ENCODE measurements at regions not wholly inside any gene's neighbourhood (a gene's known extent, or its start where the extent isn't known, plus 50 kb on each side); places are given as distances from the start of the nearest gene placed in this dataset.

- no peak overlapping the region for H3K4me2 ChIP-seq (ENCODE audit: low read length)
- TF ChIP-seq POLR2AphosphoS5 (IDR thresholded peaks at IDR 0.05) (no peak), MXI1 (conservative IDR thresholded peaks at IDR 0.05; ENCODE audit: poor library complexity, severe bottlenecking) (no peak), EP300 (conservative IDR thresholded peaks at IDR 0.05; ENCODE audit: poor library complexity, severe bottlenecking) (no peak), EZH2 (IDR thresholded peaks at IDR 0.05; ENCODE audit: borderline replicate concordance, insufficient read depth, low read length, poor library complexity, severe bottlenecking) (no peak), CTCF (IDR thresholded peaks at IDR 0.05; ENCODE audit: poor library complexity, severe bottlenecking) (no peak), TAF1 (IDR thresholded peaks at IDR 0.05; ENCODE audit: low read depth) (no peak), REST (IDR thresholded peaks at IDR 0.05; ENCODE audit: borderline replicate concordance) (no peak), SMC3 (conservative IDR thresholded peaks at IDR 0.05; ENCODE audit: poor library complexity) (no peak), RAD21 (conservative IDR thresholded peaks at IDR 0.05) (no peak)
- no peak overlapping the region for H3K4me3 ChIP-seq (ENCODE audit: low read length)
Observed at GRCh38 chr6:153862927-153863326, 176.1 kb upstream of the OPRM1 start.

DNA sequence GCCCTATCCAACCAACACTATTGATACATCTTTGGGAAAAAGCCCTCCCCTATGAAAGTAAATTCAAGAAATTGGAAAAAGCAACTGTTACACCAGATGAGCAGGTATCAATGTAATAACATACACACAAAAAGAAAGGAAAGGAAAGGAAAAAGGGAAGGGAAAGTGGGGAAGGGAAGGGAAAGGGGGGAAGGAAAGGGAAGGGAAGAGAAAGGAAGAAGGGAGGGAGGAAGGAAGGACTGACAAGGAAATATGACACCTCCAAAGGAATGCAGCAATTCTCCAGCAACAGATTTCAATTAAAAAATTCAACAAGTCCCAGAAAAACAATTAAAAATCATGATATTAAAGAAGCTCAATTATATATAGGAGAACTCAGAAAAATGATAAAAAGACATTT, 176.9 kb upstream of the OPRM1 start:
- Histone ChIP-seq H3K79me2 (replicated peaks; ENCODE audit: insufficient read depth, low read length) (no peaks in the 10 kb centered on the region), H3K27me3 (ENCODE audit: insufficient read depth, low read depth, low read length) (no peaks in the 10 kb centered on the region), H3K9me3 (ENCODE audit: low read length) (no peaks in the 10 kb centered on the region), H3F3A (ENCODE audit: insufficient read depth, low read length, poor library complexity, severe bottlenecking) (no peaks in the 10 kb centered on the region), H3K4me3 (ENCODE audit: low read length) (no peak overlapping the region), H2AFZ (ENCODE audit: low read depth, low read length) (no peak overlapping the region), H3K27ac (ENCODE audit: low read length) (no peak overlapping the region), H3K4me2 (ENCODE audit: low read length) (no peak overlapping the region), H3K9me2 (ENCODE audit: insufficient read depth, low read length) (no peaks in the 10 kb centered on the region), H4K20me1 (ENCODE audit: insufficient read depth) (no peaks in the 10 kb centered on the region), H3K36me3 (ENCODE audit: insufficient read depth, low read length) (no peaks in the 10 kb centered on the region), H3K9ac (ENCODE audit: low read length) (no peak overlapping the region)
- no peak for TF ChIP-seq POLR2AphosphoS5 (IDR thresholded peaks at IDR 0.05)
- TF ChIP-seq EZH2 (IDR thresholded peaks at IDR 0.05; ENCODE audit: borderline replicate concordance, insufficient read depth, low read length, poor library complexity, severe bottlenecking): no peak
- TF ChIP-seq REST (IDR thresholded peaks at IDR 0.05; ENCODE audit: borderline replicate concordance): no peak
- no peak for TF ChIP-seq SMC3 (conservative IDR thresholded peaks at IDR 0.05; ENCODE audit: poor library complexity)
- no peak for TF ChIP-seq EP300 (conservative IDR thresholded peaks at IDR 0.05; ENCODE audit: poor library complexity, severe bottlenecking)
- TF ChIP-seq MXI1 (conservative IDR thresholded peaks at IDR 0.05; ENCODE audit: poor library complexity, severe bottlenecking): no peak
- no peak for TF ChIP-seq RAD21 (conservative IDR thresholded peaks at IDR 0.05)
- no peak for TF ChIP-seq TAF1 (IDR thresholded peaks at IDR 0.05; ENCODE audit: low read depth)
- no peak for TF ChIP-seq CTCF (IDR thresholded peaks at IDR 0.05; ENCODE audit: poor library complexity, severe bottlenecking)

More at GRCh38 chr6:153862927-153863326, 176.1 kb upstream of the OPRM1 start:
- Histone ChIP-seq H3K36me3 (ENCODE audit: insufficient read depth, low read length) (no peaks in the 10 kb centered on the region), H3K79me2 (replicated peaks; ENCODE audit: insufficient read depth, low read length) (no peaks in the 10 kb centered on the region), H2AFZ (ENCODE audit: low read depth, low read length) (no peak overlapping the region), H3K27me3 (ENCODE audit: insufficient read depth, low read depth, low read length) (no peaks in the 10 kb centered on the region), H3F3A (ENCODE audit: insufficient read depth, low read length, poor library complexity, severe bottlenecking) (no peaks in the 10 kb centered on the region), H3K9me2 (ENCODE audit: insufficient read depth, low read length) (no peaks in the 10 kb centered on the region), H4K20me1 (ENCODE audit: insufficient read depth) (no peaks in the 10 kb centered on the region), H3K9me3 (ENCODE audit: low read length) (no peaks in the 10 kb centered on the region), H3K27ac (ENCODE audit: low read length) (no peak overlapping the region), H3K9ac (ENCODE audit: low read length) (no peak overlapping the region)

Data from neural cell (in vitro differentiated cells).